Mesodermal cell (in vitro differentiated cells): ENCODE measurements at regions not wholly inside any gene's neighbourhood (a gene's known extent, or its start where the extent isn't known, plus 50 kb on each side); places are given as distances from the start of the nearest gene placed in this dataset.
"Not testable (repeated sequence)": the region's sequence is repeated elsewhere in the genome, so short reads cannot be mapped to it uniquely, and the experiment has no call there.

Experiments used
- H3K27ac ChIP-seq: 2 replicates; pipeline ENCODE4 v1.7.0; 2013; ENCODE audit warnings: mild to moderate bottlenecking, low read depth, low read length, moderate library complexity; ENCODE audit not compliant: severe bottlenecking
- H3K36me3 ChIP-seq: 2 replicates; pipeline ENCODE4 v1.7.1; 2013; ENCODE audit warnings: mild to moderate bottlenecking, low read length, moderate library complexity; ENCODE audit not compliant: control insufficient read depth, insufficient read depth
- H3K4me1 ChIP-seq: one replicate; pipeline ENCODE4 v1.7.1; 2013; ENCODE audit warnings: mild to moderate bottlenecking, low read length; ENCODE audit not compliant: insufficient read depth, control insufficient read depth, poor library complexity, severe bottlenecking
- H3K4me3 ChIP-seq: 2 replicates; pipeline ENCODE4 v1.7.0; 2013; ENCODE audit warnings: low read length, control low read depth, mild to moderate bottlenecking; ENCODE audit not compliant: insufficient read depth, poor library complexity, severe bottlenecking; ENCODE audit errors: extremely low read depth
- H3K9me3 ChIP-seq: 2 replicates; pipeline ENCODE4 v1.7.1; 2013; ENCODE audit warnings: mild to moderate bottlenecking, low read length, moderate library complexity; ENCODE audit not compliant: control insufficient read depth
- WGBS, 2 experiments: methylation state at CpG; one replicate each; pipeline ENCODE4 v1.1.5; 2013; ENCODE audit warnings: missing lambda C conversion rate in 2 of 2; ENCODE audit not compliant: insufficient coverage in 2 of 2; 5-methylcytosine and 5-hydroxymethylcytosine counted together

GRCh38 chr10:130261766-130262165 is 125.6 kb downstream of the GLRX3 start:
- H3K4me3 ChIP-seq = no peak overlapping the region
- no peak overlapping the region for H3K27ac ChIP-seq
- H3K4me1 ChIP-seq = no peaks in the 10 kb centered on the region
- no peaks in the 10 kb centered on the region for H3K36me3 ChIP-seq
- WGBS, 2 experiments = 82 to 93% methylated on average over 6 to 7 of the region's 11 CpGs
- peaks cover under 1% of the 10 kb centered on the region for H3K9me3 ChIP-seq

DNA sequence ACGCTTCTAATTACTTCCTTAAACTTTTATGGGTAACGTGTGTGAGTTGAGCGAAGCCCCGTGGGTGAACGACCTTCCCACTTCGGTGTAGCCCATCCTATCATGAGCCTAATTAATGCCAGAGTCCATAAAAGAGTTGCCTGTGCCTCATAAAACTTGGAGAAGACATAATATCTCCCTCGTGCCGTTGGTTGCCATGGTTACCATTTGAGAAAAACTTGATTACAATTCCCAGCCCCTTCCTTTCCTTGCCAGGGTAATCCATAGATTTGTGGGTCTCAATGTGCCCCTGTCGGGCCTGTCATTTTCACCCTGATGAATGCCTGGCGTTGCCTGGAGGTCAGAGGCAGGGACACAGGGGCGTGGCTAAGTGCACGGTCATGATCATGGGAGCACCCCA is 127.1 kb downstream of the GLRX3 start:
- Histone ChIP-seq H3K4me3 (no peak overlapping the region), H3K36me3 (no peaks in the 10 kb centered on the region), H3K4me1 (no peaks in the 10 kb centered on the region), H3K9me3 (peaks cover 8% of the 10 kb centered on the region), H3K27ac (no peak overlapping the region)
- WGBS, 2 experiments = 86 to 88% methylated on average over 8 to 11 of the region's 12 CpGs

DNA sequence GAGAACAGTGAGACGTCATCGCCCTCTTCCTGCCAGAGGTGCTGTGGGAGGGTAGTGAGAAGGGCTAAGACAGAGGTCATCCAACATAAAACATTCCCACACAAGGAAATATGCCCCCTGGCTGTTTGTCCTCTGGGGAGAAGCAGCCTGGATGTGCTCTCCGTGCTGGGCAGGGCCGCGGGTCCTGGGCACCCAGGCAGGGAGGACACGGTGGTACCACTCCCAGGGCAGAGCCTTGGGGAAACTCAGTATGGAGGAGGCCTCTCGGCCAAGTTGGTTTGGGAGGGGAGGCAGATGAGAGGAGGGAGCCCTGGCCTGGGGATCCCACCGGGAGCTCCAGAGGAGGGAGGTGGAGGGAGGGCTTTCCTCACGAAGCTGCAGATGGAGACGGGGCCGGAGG is 129.4 kb downstream of the GLRX3 start:
- H3K36me3 ChIP-seq = no peaks in the 10 kb centered on the region
- no peak overlapping the region for H3K4me3 ChIP-seq
- no peaks in the 10 kb centered on the region for H3K4me1 ChIP-seq
- H3K27ac ChIP-seq = no peak overlapping the region
- peaks cover 16% of the 10 kb centered on the region for H3K9me3 ChIP-seq
- WGBS, 2 experiments = 90 to 92% methylated on average over 6 to 9 of the region's 11 CpGs

DNA sequence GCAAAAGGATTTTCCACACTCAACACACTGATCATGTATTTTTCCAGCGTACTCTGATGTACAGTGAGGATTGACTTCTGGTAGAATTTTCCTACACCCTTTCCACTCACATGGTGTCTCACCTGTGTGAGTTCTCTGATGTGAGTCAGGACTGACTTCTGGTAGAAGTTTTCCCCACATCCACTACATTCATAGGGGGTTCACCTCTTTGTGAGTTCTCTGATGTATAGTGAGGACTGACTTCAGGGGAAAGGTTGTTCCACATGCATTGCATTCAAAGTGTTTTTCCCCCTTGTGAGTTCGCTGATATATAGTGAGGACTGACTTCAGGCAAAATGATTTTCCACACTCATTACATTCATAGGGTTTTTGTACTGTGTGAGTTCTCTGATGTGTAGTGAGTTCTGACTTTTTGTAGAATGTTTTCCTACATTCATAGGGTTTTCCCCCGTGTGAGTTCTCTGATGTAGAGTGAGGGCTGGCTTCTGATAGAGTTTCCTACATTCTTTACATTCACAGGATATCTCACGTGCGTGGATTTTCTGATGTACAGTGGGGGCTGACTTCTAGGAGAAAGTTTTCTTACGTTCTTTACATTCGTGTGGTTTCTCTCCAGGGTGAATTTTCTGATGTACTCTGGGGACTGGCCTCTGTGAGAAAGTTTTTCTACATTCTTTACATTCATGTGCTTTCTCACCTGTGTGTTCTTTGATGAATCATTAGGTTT is 146.5 kb downstream of the GLRX3 start:
- no CpG with 5 or more reads among the region's 7 CpGs for WGBS, 2 experiments
- H3K4me3 ChIP-seq = no peak overlapping the region
- no peaks in the 10 kb centered on the region for H3K4me1 ChIP-seq
- no peak overlapping the region for H3K27ac ChIP-seq
- peaks cover 82% of the 10 kb centered on the region for H3K9me3 ChIP-seq
- no peaks in the 10 kb centered on the region for H3K36me3 ChIP-seq

DNA sequence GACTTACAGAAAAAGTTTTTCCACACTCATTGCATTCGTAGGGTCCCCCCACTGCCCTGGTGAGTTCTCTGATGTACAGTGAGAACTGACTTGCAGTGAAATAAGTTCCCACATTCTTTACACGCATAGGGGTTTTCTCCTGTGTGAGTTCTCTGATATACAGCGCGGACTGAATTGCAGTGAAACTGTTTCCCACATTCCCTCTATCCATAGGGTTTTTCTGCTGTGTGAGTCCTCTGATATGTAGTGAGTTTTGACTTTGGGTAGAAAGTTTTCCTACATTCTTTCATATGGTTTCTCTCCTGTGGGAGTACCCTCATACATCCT is 147.0 kb downstream of the GLRX3 start:
- no peak overlapping the region for H3K27ac ChIP-seq
- WGBS, 2 experiments = 45% methylated on average over 2 of the region's 4 CpGs; no CpG with 5 or more reads in 1 of the 2 experiments
- no peaks in the 10 kb centered on the region for H3K4me1 ChIP-seq
- H3K4me3 ChIP-seq = no peak overlapping the region
- no peaks in the 10 kb centered on the region for H3K36me3 ChIP-seq
- peaks cover 81% of the 10 kb centered on the region for H3K9me3 ChIP-seq

GRCh38 chr10:130295761-130296160 is 159.6 kb downstream of the GLRX3 start:
- not testable (repeated sequence) for H3K36me3 ChIP-seq, H3K4me3 ChIP-seq, H3K27ac ChIP-seq, H3K4me1 ChIP-seq
- WGBS, 2 experiments = no CpG with 5 or more reads among the region's 3 CpGs
- H3K9me3 ChIP-seq = peaks cover 29% of the 10 kb centered on the region

DNA sequence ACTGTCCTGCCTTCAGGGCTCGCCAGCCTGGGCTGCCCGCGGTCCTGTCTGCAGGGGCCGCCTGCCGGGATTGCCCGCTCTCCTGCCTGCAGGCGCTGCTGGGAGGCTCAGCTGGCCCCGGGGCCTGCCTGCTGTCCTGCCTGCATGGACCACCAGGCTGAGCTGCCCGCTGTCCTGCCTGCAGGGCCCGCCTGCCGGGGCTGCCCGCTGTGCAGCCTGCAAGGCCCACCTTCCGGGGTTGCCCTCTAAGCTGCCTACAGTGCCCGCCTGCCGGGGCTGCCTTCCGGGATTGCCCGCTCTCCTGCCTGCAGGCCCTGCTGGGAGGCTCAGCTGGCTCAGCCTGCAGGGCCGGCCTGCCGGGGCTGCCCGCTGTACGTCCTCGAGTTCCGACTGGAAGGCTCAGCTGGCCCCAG is 164.4 kb downstream of the GLRX3 start:
- H3K4me3 ChIP-seq = no peak overlapping the region
- H3K9me3 ChIP-seq = peaks cover 48% of the 10 kb centered on the region
- H3K27ac ChIP-seq = no peak overlapping the region
- H3K4me1 ChIP-seq = no peaks in the 10 kb centered on the region
- 92 to 93% methylated on average over 18 of the region's 23 CpGs for WGBS, 2 experiments
- no peaks in the 10 kb centered on the region for H3K36me3 ChIP-seq

GRCh38 chr10:130301021-130301892 is 165.1 kb downstream of the GLRX3 start:
- no peaks in the 10 kb centered on the region for H3K36me3 ChIP-seq
- H3K9me3 ChIP-seq = peaks cover 51% of the 10 kb centered on the region
- no peak overlapping the region for H3K27ac ChIP-seq
- no peak overlapping the region for H3K4me3 ChIP-seq
- no peaks in the 10 kb centered on the region for H3K4me1 ChIP-seq
- 92 to 94% methylated on average over 31 to 44 of the region's 54 CpGs for WGBS, 2 experiments

GRCh38 chr10:130326954-130327353 is 190.8 kb downstream of the GLRX3 start:
- Histone ChIP-seq H3K4me3 (no peak overlapping the region), H3K4me1 (no peaks in the 10 kb centered on the region), H3K27ac (no peak overlapping the region), H3K36me3 (no peaks in the 10 kb centered on the region), H3K9me3 (peaks cover 10% of the 10 kb centered on the region)
- 81 to 84% methylated on average over 3 to 7 of the region's 7 CpGs for WGBS, 2 experiments

- Histone ChIP-seq H3K4me3 (no peak overlapping the region), H3K36me3 (no peaks in the 10 kb centered on the region), H3K4me1 (no peaks in the 10 kb centered on the region), H3K27ac (no peak overlapping the region), H3K9me3 (peaks cover 3% of the 10 kb centered on the region)
- 73 to 85% methylated on average over 2 to 5 of the region's 6 CpGs for WGBS, 2 experiments
Observed at GRCh38 chr10:130329792-130330191, 193.6 kb downstream of the GLRX3 start.

DNA sequence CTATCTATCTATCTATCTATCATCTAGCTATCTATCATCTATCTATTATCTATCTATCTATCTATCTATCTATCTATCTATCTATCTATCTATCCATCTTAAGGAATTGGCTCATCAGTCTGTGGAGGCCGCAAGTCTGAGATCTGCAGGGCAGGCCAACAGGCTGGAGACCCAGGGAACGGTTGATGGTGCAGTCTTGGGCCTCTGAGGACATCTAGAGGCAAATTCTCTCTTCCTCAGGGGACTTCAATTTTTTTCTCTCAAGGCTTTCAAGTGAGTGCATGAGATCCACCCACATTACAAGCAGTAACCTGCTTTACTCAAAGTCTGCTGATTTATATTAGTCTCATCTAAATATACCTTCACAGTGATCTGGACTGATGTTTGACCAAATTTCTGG is 197.0 kb downstream of the GLRX3 start:
- no peaks in the 10 kb centered on the region for H3K36me3 ChIP-seq
- H3K4me1 ChIP-seq = no peaks in the 10 kb centered on the region
- WGBS, 2 experiments = 0 to 38% methylated on average over 1 to 2 of the region's 2 CpGs
- no peak overlapping the region for H3K27ac ChIP-seq
- H3K9me3 ChIP-seq = peaks cover 3% of the 10 kb centered on the region
- H3K4me3 ChIP-seq = no peak overlapping the region
